B cell (primary cell): ENCODE measurements at regions not wholly inside any gene's neighbourhood (a gene's known extent, or its start where the extent isn't known, plus 50 kb on each side); places are given as distances from the start of the nearest gene placed in this dataset.

Experiments
- ATAC-seq: fragments of 200-7000 bp; cut with Tn5 transposase; one replicate; pipeline ENCODE4 v1.10.0; 2021; ENCODE audit warnings: low read depth, mild to moderate bottlenecking, moderate number of reproducible peaks, moderate library complexity
- CTCF ChIA-PET: fragments of 350-600 bp; sonication (Branson Sonifier 250); formaldehyde crosslinking; loops from one replicate; lab custom pipeline; 2021; ENCODE audit warnings: antibody characterized with exemption, inconsistent platforms; lab: Charles Lee
- POLR2A ChIA-PET: fragments of 350-600 bp; sonication (Branson Sonifier 250); formaldehyde crosslinking; loops from one replicate; lab custom pipeline; 2021; ENCODE audit warnings: antibody characterized with exemption; lab: Charles Lee
- DNase-seq: peaks from one replicate; pipeline ENCODE4 v3.0.0; 2013
- H2AFZ ChIP-seq: 2 replicates; pipeline ENCODE4 v1.6.1; 2012; ENCODE audit warnings: mild to moderate bottlenecking, low read depth, low read length; ENCODE audit not compliant: insufficient read depth, poor library complexity, severe bottlenecking
- H3K27ac ChIP-seq, 2 donors: 1 replicate in 1 of 2; 2 replicates in 1 of 2; pipeline ENCODE4 v1.5.1; 2012 to 2013; ENCODE audit warnings: low read length in 2 of 2, mild to moderate bottlenecking in 2 of 2, moderate library complexity in 1 of 2
- H3K27me3 ChIP-seq, 4 experiments: fragments of 200-600 bp in 1 of 4; sonication (generic) in 1 of 4; replicated peaks in 1 of 4; 1 replicate in 2 of 4; 2 replicates in 2 of 4; pipeline versions ENCODE4 v1.6.1 to v1.7.0; 2013 to 2016; ENCODE audit warnings: low read length in 3 of 4, mild to moderate bottlenecking in 2 of 4, mixed read lengths in 1 of 4, moderate library complexity in 1 of 4; ENCODE audit not compliant: insufficient read depth in 4 of 4, control insufficient read depth in 3 of 4; ENCODE audit errors: control extremely low read depth in 1 of 4
- H3K36me3 ChIP-seq, 2 experiments: replicated peaks in 1 of 2; 1 replicate in 1 of 2; 2 replicates in 1 of 2; pipeline versions ENCODE4 v1.6.1 to v1.7.1; 2013; ENCODE audit warnings: low read length in 1 of 2; ENCODE audit not compliant: insufficient read depth in 2 of 2, control insufficient read depth in 1 of 2; ENCODE audit errors: control extremely low read depth in 1 of 2, extremely low read depth in 1 of 2
- H3K4me1 ChIP-seq, 2 donors: fragments of 200-600 bp in 1 of 2; sonication (generic) in 1 of 2; 1 replicate in 1 of 2; 2 replicates in 1 of 2; pipeline versions ENCODE4 v1.5.1 to v1.6.1; 2013 to 2017; ENCODE audit warnings: low read length in 2 of 2; ENCODE audit not compliant: control insufficient read depth in 2 of 2, insufficient read depth in 2 of 2
- H3K4me2 ChIP-seq: replicated peaks from 2 replicates; pipeline ENCODE3; 2012; ENCODE audit warnings: mild to moderate bottlenecking, low read depth, low read length; ENCODE audit not compliant: poor library complexity, severe bottlenecking
- H3K4me3 ChIP-seq, 5 experiments: fragments of 200-600 bp in 1 of 5; sonication (generic) in 1 of 5; 1 replicate in 3 of 5; 2 replicates in 2 of 5; pipeline versions ENCODE4 v1.5.1 to v1.7.0; 2011 to 2016; ENCODE audit warnings: low read length in 4 of 5, mild to moderate bottlenecking in 4 of 5, low read depth in 2 of 5, control low read depth in 1 of 5, moderate library complexity in 1 of 5; ENCODE audit not compliant: insufficient read depth in 1 of 5; ENCODE audit errors: control extremely low read depth in 1 of 5, extremely low read depth in 1 of 5
- H3K79me2 ChIP-seq: fragments of 200-600 bp; sonication (generic); one replicate; pipeline ENCODE4 v1.6.0; 2016; ENCODE audit warnings: low read length; ENCODE audit not compliant: control insufficient read depth, insufficient read depth
- H3K9ac ChIP-seq: fragments of 200-600 bp; sonication (generic); 2 replicates; pipeline ENCODE4 v1.6.1; 2017; ENCODE audit warnings: mild to moderate bottlenecking, low read length, moderate library complexity
- H3K9me3 ChIP-seq, 3 donors: one replicate each; pipeline versions ENCODE4 v1.6.1 to v1.7.1; 2013; ENCODE audit warnings: low read length in 2 of 3; ENCODE audit not compliant: control insufficient read depth in 2 of 3, insufficient read depth in 1 of 3; ENCODE audit errors: control extremely low read depth in 1 of 3
- H4K20me1 ChIP-seq: 2 replicates; pipeline ENCODE4 v1.6.0; 2012; ENCODE audit warnings: mild to moderate bottlenecking, low read length; ENCODE audit not compliant: insufficient read depth, control insufficient read depth, poor library complexity, severe bottlenecking
- H3K27ac Mint-ChIP-seq: one replicate; pipeline ENCODE4 v1.8.0; 2021; ENCODE audit warnings: mixed read lengths
- H3K27me3 Mint-ChIP-seq: one replicate; pipeline ENCODE4 v1.8.0; 2021; ENCODE audit warnings: mixed read lengths
- H3K4me1 Mint-ChIP-seq: one replicate; pipeline ENCODE4 v1.8.0; 2021; ENCODE audit warnings: mixed read lengths
- H3K4me3 Mint-ChIP-seq: one replicate; pipeline ENCODE4 v1.8.0; 2021; ENCODE audit warnings: mixed read lengths
- H3K9me3 Mint-ChIP-seq: one replicate; pipeline ENCODE4 v1.8.0; 2022; ENCODE audit warnings: mixed read lengths; ENCODE audit not compliant: insufficient read depth
- EZH2 ChIP-seq: IDR thresholded peaks from 2 replicates; pipeline ENCODE4 v1.6.1; 2012; ENCODE audit warnings: borderline replicate concordance, low read depth, mild to moderate bottlenecking, moderate library complexity, low read length; ENCODE audit not compliant: insufficient read depth, poor library complexity, severe bottlenecking
- WGBS: methylation state at CpG from one replicate; pipeline ENCODE4 v1.1.5; 2013; ENCODE audit warnings: missing lambda C conversion rate; ENCODE audit not compliant: insufficient coverage; 5-methylcytosine and 5-hydroxymethylcytosine counted together
- intact Hi-C: fragments of 100-400 bp; cut with micrococcal nuclease; formaldehyde crosslinking; loops from one replicate; pipeline ENCODE4 v1.10.0; 2022
- TF ChIP-seq, protein P1 (sequence below): fragments of 200-600 bp; IDR thresholded peaks from one replicate; pipeline ENCODE4 v1.8.0; 2022; ENCODE audit warnings: antibody characterized with exemption, mild to moderate bottlenecking

DNA sequence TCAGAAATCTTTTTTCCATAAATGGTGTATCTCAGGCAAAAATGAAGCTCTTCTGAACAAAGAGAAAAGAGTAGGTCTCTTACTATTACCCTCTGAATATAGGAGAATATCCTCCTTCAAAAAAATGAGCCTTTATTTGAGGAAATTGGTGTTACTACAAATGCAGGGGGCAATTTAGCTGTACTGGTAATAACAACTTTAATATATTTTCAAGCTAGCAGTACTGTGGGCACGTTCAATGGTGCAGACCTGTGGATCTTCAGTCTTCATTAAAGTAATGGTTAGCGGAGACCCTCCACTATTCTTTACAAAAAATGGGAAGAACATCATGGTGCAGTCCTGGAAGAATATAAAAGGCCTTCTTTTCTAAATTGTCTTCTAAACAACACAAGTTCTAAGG lies 661.3 kb downstream of the TMEM182 start:
- H3K4me3 Mint-ChIP-seq: no peak overlapping the region
- H3K9me3 Mint-ChIP-seq: no peaks in the 10 kb centered on the region
- Histone ChIP-seq H3K27ac (no peak overlapping the region), H2AFZ (no peak overlapping the region), H4K20me1 (no peaks in the 10 kb centered on the region), H3K4me3 (no peak overlapping the region), H3K9ac (no peak overlapping the region), H3K79me2 (no peaks in the 10 kb centered on the region), H3K27me3 (no peaks in the 10 kb centered on the region), H3K4me1 (no peaks in the 10 kb centered on the region), H3K4me2 (no peak overlapping the region), H3K9me3 (peaks cover 0 to 5% (median 0%) of the 10 kb centered on the region in 3 donors), H3K36me3 (no peaks in the 10 kb centered on the region)
- intact Hi-C loops: no loop called here
- ATAC-seq (no peak), DNase-seq (no peak)
- CTCF ChIA-PET: no interaction called here
- POLR2A ChIA-PET: no interaction called here
- H3K4me1 Mint-ChIP-seq: no peaks in the 10 kb centered on the region
- WGBS: no CpG with 5 or more reads among the region's 2 CpGs
- H3K27me3 Mint-ChIP-seq: no peaks in the 10 kb centered on the region
- TF ChIP-seq, protein P1, sequence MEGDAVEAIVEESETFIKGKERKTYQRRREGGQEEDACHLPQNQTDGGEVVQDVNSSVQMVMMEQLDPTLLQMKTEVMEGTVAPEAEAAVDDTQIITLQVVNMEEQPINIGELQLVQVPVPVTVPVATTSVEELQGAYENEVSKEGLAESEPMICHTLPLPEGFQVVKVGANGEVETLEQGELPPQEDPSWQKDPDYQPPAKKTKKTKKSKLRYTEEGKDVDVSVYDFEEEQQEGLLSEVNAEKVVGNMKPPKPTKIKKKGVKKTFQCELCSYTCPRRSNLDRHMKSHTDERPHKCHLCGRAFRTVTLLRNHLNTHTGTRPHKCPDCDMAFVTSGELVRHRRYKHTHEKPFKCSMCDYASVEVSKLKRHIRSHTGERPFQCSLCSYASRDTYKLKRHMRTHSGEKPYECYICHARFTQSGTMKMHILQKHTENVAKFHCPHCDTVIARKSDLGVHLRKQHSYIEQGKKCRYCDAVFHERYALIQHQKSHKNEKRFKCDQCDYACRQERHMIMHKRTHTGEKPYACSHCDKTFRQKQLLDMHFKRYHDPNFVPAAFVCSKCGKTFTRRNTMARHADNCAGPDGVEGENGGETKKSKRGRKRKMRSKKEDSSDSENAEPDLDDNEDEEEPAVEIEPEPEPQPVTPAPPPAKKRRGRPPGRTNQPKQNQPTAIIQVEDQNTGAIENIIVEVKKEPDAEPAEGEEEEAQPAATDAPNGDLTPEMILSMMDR: no peak
- no peak for TF ChIP-seq EZH2
- H3K27ac Mint-ChIP-seq: no peak overlapping the region

DNA sequence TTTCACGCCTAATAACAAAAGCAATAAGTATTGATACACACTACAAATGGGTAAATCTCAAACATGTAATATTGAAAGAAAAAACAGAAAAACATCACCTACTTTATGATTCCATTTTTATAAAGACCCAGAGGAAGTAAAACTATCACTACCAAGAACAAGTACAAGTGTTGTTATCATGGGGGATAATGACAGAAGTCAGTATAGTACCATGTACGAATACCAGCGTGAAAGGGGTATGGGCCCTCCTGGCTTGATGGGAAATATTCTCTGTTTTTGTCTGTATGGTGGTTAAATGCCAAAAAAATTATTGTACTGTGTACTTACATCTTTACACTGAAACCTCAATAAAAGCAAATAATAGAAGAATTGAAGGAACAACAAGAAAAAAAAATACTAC lies 665.7 kb downstream of the TMEM182 start:
- Mint-ChIP-seq H3K4me3 (no peak overlapping the region), H3K27me3 (no peaks in the 10 kb centered on the region), H3K9me3 (peaks cover 2% of the 10 kb centered on the region), H3K4me1 (no peaks in the 10 kb centered on the region), H3K27ac (no peak overlapping the region)
- no peak for ATAC-seq
- Histone ChIP-seq H3K36me3 (no peaks in the 10 kb centered on the region), H3K4me2 (no peak overlapping the region), H3K4me1 (no peaks in the 10 kb centered on the region), H3K4me3 (no peak overlapping the region), H3K9me3 (peaks cover 0 to 5% (median 0%) of the 10 kb centered on the region in 3 donors), H2AFZ (no peak overlapping the region), H3K27ac (no peak overlapping the region), H4K20me1 (no peaks in the 10 kb centered on the region), H3K79me2 (no peaks in the 10 kb centered on the region), H3K9ac (no peak overlapping the region), H3K27me3 (no peaks in the 10 kb centered on the region)
- ChIA-PET POLR2A (no interaction called here), CTCF (no interaction called here)
- DNase-seq: no peak
- intact Hi-C loops: no loop called here
- no peak for TF ChIP-seq EZH2
- TF ChIP-seq, protein P1: no peak
- WGBS: no CpG with 5 or more reads among the region's 3 CpGs
